ENCODE measurements at regions not wholly inside any gene's neighbourhood (a gene's known extent, or its start where the extent isn't known, plus 50 kb on each side); places are given as distances from the start of the nearest gene placed in this dataset.

DNA sequence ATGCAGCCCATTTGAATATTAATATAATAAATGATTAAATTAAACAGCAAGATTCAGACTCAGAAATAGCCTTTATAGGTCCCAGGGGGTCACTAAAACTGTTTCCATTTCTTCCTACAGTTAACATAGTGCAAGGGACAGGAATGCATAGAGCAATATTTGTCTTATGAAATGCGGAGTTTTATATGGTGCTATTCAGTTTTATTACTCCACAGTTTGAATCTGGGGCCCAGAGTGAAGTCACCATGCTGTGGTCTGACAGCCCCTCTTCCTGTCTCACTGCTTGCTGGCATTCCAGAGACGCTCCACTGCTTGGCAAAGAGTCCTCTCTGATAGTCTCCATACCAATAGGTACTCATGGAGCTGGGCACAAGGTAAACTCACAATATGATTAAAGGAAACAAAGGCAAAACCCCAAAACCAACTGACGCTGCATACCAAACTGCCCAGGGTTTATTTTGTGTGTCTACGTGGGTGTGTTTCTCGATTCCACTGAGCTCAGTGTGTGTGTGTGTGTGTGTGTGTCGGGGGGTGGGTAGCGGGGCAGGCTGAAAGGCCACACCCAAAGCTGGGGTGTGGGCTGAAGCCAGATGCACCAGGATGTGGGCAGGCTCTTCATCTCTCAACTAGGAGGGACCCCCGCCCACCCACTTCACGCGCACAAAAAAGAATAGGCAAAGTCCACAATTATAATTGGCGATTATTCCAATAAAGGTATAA, 277.9 kb downstream of the TSHZ3 start:
- Histone ChIP-seq H2AFZ (ENCODE audit: low read length) (no peak overlapping the region), H3K27ac (ENCODE audit: low read length) (no peak overlapping the region), H3K79me2 (ENCODE audit: low read length) (no peaks in the 10 kb centered on the region), H3K36me3 (ENCODE audit: insufficient read depth, low read length) (no peaks in the 10 kb centered on the region), H3K4me3 (ENCODE audit: low read length) (no peak overlapping the region), H3K4me1 (ENCODE audit: low read length) (no peaks in the 10 kb centered on the region), H3K4me2 (ENCODE audit: low read depth, low read length, poor library complexity, severe bottlenecking) (no peak overlapping the region), H3K9me3 (ENCODE audit: low read length) (no peaks in the 10 kb centered on the region), H3K9ac (ENCODE audit: low read length) (no peak overlapping the region), H3K9me2 (replicated peaks; ENCODE audit: insufficient read depth, low read length) (no peaks in the 10 kb centered on the region), H3K27me3 (ENCODE audit: low read length) (no peaks in the 10 kb centered on the region), H4K20me1 (ENCODE audit: insufficient read depth, low read depth, low read length) (no peaks in the 10 kb centered on the region)
- DNase-seq = no peak

DNA sequence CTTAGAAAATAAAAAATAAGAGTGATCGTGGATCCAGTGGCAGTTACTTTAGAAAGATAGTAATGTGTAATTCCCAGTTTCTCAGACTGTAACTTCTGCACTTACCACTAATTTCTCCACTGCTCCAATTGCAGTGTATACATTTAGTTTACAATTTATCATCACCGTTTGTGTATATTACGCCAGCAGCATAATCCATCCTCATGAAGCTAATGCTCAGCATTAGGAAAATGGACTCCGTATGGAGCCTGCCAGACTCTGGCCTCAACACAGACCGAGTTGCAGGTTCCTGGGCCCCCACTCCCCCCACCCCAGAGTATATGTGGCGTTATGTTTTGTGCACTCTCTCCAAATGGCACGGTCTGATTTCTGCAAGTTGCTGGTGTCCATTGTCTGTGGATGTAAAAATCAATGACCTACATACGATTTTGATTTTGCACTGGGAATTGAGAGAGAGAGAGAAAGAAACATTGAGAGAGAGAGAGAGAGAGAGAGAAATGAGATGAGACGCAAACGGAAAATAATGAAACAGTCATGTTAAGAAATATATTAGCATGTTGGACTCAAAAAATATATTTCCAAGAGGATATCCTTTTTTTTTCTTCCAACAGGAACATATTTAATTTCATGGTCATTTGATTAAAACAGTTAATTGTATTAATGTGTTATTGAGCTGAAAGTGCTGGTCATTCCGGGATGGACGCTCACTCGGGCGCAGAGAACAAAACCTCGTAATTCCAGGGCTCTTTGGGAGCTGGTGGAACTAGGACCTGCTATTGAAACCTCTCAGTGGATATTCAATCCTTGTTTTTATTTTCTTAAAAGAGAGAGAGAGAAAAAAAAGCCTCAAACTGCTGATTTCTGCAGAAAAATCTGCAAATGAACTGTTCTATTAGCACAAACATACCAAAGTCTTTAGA, 278.8 kb downstream of the TSHZ3 start:
- no peaks in the 10 kb centered on the region for H3K4me1 ChIP-seq (ENCODE audit: low read length)
- no peaks in the 10 kb centered on the region for H3K9me2 ChIP-seq (replicated peaks; ENCODE audit: insufficient read depth, low read length)
- no peaks in the 10 kb centered on the region for H4K20me1 ChIP-seq (ENCODE audit: insufficient read depth, low read depth, low read length)
- no peak overlapping the region for H3K9ac ChIP-seq (ENCODE audit: low read length)
- H3K4me3 ChIP-seq (ENCODE audit: low read length) = no peak overlapping the region
- H3K9me3 ChIP-seq (ENCODE audit: low read length) = no peaks in the 10 kb centered on the region
- DNase-seq = no peak
- no peak overlapping the region for H3K4me2 ChIP-seq (ENCODE audit: low read depth, low read length, poor library complexity, severe bottlenecking)
- no peaks in the 10 kb centered on the region for H3K27me3 ChIP-seq (ENCODE audit: low read length)
- H3K79me2 ChIP-seq (ENCODE audit: low read length) = no peaks in the 10 kb centered on the region
- no peak overlapping the region for H3K27ac ChIP-seq (ENCODE audit: low read length)
- no peaks in the 10 kb centered on the region for H3K36me3 ChIP-seq (ENCODE audit: insufficient read depth, low read length)
- no peak overlapping the region for H2AFZ ChIP-seq (ENCODE audit: low read length)

DNA sequence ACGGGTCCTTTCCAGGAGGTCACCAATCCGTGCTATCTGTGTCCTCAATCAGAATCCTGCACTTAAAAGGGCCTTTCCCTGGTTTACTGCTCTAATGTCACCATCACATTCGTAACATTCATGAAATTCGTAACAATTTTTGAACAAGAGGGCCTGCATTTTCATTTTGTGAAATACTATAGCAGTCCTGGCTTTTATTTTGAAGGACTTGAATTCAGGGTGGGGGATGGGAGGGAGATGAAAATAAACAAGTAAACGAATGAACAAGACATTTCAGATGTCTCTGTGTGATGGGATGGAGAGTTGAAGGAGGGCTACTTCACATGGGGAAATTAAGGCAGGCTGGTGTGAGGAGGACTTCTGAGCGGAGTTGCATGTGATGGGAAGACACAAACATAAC, 281.0 kb downstream of the TSHZ3 start:
- no peak for DNase-seq
- Histone ChIP-seq H3K27ac (ENCODE audit: low read length) (no peak overlapping the region), H3K9ac (ENCODE audit: low read length) (no peak overlapping the region), H3K79me2 (ENCODE audit: low read length) (no peaks in the 10 kb centered on the region), H3K9me2 (replicated peaks; ENCODE audit: insufficient read depth, low read length) (no peaks in the 10 kb centered on the region), H3K36me3 (ENCODE audit: insufficient read depth, low read length) (no peaks in the 10 kb centered on the region), H4K20me1 (ENCODE audit: insufficient read depth, low read depth, low read length) (no peaks in the 10 kb centered on the region), H3K4me1 (ENCODE audit: low read length) (no peaks in the 10 kb centered on the region), H3K4me2 (ENCODE audit: low read depth, low read length, poor library complexity, severe bottlenecking) (no peak overlapping the region), H3K27me3 (ENCODE audit: low read length) (no peaks in the 10 kb centered on the region), H2AFZ (ENCODE audit: low read length) (no peak overlapping the region), H3K4me3 (ENCODE audit: low read length) (no peak overlapping the region), H3K9me3 (ENCODE audit: low read length) (no peaks in the 10 kb centered on the region)

DNA sequence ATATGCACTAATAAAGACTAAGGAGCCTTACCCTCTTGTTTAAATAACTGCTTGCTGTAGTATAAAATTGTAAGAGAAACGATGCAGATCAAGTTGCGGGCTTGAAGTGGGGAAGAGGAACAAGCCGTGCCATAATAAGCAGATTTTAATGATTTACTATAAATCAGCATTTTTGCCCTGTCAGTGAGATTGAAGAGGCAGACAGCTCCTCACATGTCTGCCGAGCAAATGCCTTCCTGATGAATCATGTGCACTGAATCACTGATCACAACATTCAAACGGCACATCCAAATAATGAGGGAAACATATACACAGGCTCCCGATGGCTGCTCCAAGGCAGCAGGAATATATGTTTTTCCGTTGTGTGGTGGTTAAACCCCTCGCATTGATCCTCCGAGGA, 282.9 kb downstream of the TSHZ3 start:
- no peaks in the 10 kb centered on the region for H3K9me2 ChIP-seq (replicated peaks; ENCODE audit: insufficient read depth, low read length)

DNA sequence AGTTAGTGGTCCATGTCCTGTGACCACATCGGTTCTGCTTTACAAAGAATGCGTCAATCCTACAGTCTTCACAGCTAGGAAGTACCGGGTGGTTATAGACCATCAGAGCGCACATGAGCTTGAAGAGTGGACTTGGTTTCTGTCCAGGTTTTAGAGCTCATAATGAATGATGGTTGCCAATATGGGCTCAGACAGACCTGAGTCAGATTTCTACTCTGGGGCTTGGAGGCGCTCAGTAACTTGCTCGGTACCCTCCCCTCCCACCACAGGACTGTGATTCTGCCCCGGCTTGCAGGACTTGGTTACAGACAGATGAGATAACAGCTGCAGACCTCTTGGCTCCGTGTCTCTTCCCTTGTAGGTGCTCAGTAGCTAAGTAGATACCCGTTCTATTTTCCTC, 284.7 kb downstream of the TSHZ3 start:
- Histone ChIP-seq H3K36me3 (ENCODE audit: insufficient read depth, low read length) (no peaks in the 10 kb centered on the region), H3K4me2 (ENCODE audit: low read depth, low read length, poor library complexity, severe bottlenecking) (no peak overlapping the region), H3K9me2 (replicated peaks; ENCODE audit: insufficient read depth, low read length) (no peaks in the 10 kb centered on the region), H3K79me2 (ENCODE audit: low read length) (no peaks in the 10 kb centered on the region), H4K20me1 (ENCODE audit: insufficient read depth, low read depth, low read length) (no peaks in the 10 kb centered on the region), H3K9ac (ENCODE audit: low read length) (no peak overlapping the region), H3K27me3 (ENCODE audit: low read length) (no peaks in the 10 kb centered on the region), H2AFZ (ENCODE audit: low read length) (no peak overlapping the region), H3K27ac (ENCODE audit: low read length) (no peak overlapping the region), H3K9me3 (ENCODE audit: low read length) (no peaks in the 10 kb centered on the region), H3K4me1 (ENCODE audit: low read length) (no peaks in the 10 kb centered on the region), H3K4me3 (ENCODE audit: low read length) (no peak overlapping the region)
- no peak for DNase-seq

More for the DNA sequence above, 282.9 kb downstream of the TSHZ3 start:
- Histone ChIP-seq H3K4me1 (ENCODE audit: low read length) (no peaks in the 10 kb centered on the region), H4K20me1 (ENCODE audit: insufficient read depth, low read depth, low read length) (no peaks in the 10 kb centered on the region), H3K9ac (ENCODE audit: low read length) (no peak overlapping the region), H3K4me3 (ENCODE audit: low read length) (no peak overlapping the region), H3K79me2 (ENCODE audit: low read length) (no peaks in the 10 kb centered on the region), H3K9me3 (ENCODE audit: low read length) (no peaks in the 10 kb centered on the region), H3K27me3 (ENCODE audit: low read length) (no peaks in the 10 kb centered on the region), H3K27ac (ENCODE audit: low read length) (no peak overlapping the region), H2AFZ (ENCODE audit: low read length) (no peak overlapping the region), H3K4me2 (ENCODE audit: low read depth, low read length, poor library complexity, severe bottlenecking) (no peak overlapping the region), H3K36me3 (ENCODE audit: insufficient read depth, low read length) (no peaks in the 10 kb centered on the region)
- DNase-seq = no peak

DNA sequence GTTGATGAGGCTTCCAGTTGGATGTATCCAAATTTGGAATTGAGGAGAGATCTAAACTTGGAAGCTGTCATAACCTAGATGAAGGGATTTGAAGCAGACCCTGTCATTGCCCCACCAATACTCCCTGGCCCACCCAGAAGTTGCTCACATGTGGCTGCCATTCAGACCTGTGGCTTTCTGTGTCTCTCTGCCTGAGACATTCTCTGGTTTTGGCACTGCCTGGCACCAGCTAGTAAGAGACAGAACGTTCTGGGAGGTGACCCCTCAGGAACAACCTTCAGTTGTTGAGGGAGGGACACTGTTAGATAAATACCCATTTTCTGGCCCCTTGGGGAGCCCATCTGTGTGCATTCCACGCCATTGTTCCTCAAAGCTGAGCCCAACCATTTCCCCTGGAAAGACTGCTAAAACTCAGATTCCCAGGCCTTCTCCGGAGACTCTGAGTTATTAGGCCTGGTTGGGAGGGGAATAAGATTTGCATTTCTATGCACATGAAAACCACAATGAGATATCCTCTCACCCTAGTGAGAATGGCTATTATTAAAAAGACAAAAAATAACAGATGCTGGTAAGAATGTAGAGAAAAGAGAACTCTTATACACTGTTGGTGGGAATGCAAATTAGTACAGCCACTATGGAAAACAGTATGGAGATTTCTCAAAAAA, 290.4 kb downstream of the TSHZ3 start:
- Histone ChIP-seq H3K27ac (ENCODE audit: low read length) (no peak overlapping the region), H3K27me3 (ENCODE audit: low read length) (no peaks in the 10 kb centered on the region), H3K36me3 (ENCODE audit: insufficient read depth, low read length) (no peaks in the 10 kb centered on the region), H3K4me3 (ENCODE audit: low read length) (no peak overlapping the region), H3K79me2 (ENCODE audit: low read length) (no peaks in the 10 kb centered on the region), H2AFZ (ENCODE audit: low read length) (no peak overlapping the region), H3K9me2 (replicated peaks; ENCODE audit: insufficient read depth, low read length) (0 out of 2 replicates have a peak, but pooled peaks cover 3% of the 10 kb centered on the region), H3K4me2 (ENCODE audit: low read depth, low read length, poor library complexity, severe bottlenecking) (no peak overlapping the region), H3K9ac (ENCODE audit: low read length) (no peak overlapping the region), H3K9me3 (ENCODE audit: low read length) (no peaks in the 10 kb centered on the region), H3K4me1 (ENCODE audit: low read length) (no peaks in the 10 kb centered on the region), H4K20me1 (ENCODE audit: insufficient read depth, low read depth, low read length) (no peaks in the 10 kb centered on the region)
- DNase-seq = no peak

DNA sequence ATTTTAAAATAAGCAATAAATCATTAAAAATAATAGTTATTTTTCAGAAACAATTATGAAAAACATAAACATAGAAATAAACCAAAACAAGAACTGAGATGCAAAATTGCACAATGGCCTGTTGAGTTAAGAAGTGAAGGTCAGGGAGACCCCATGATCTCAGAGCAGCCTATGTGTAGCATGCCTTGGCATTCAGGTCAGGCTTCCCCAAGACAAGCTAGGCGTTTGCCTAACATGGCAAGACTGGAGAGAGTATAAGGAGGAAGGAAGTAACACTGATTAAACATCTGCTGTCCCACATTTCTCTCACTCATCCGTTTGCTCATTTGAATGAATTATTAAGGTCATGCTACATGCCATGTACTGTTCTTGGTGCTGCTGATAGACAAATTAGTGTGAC, 291.8 kb downstream of the TSHZ3 start:
- no peak overlapping the region for H3K27ac ChIP-seq (ENCODE audit: low read length)
- H3K36me3 ChIP-seq (ENCODE audit: insufficient read depth, low read length) = no peaks in the 10 kb centered on the region
- no peak for DNase-seq
- no peak overlapping the region for H3K4me3 ChIP-seq (ENCODE audit: low read length)
- no peak overlapping the region for H3K4me2 ChIP-seq (ENCODE audit: low read depth, low read length, poor library complexity, severe bottlenecking)
- H3K79me2 ChIP-seq (ENCODE audit: low read length) = no peaks in the 10 kb centered on the region
- no peak overlapping the region for H2AFZ ChIP-seq (ENCODE audit: low read length)
- no peaks in the 10 kb centered on the region for H4K20me1 ChIP-seq (ENCODE audit: insufficient read depth, low read depth, low read length)
- no peaks in the 10 kb centered on the region for H3K27me3 ChIP-seq (ENCODE audit: low read length)
- H3K9me3 ChIP-seq (ENCODE audit: low read length) = no peaks in the 10 kb centered on the region
- H3K9ac ChIP-seq (ENCODE audit: low read length) = no peak overlapping the region
- no peaks in the 10 kb centered on the region for H3K4me1 ChIP-seq (ENCODE audit: low read length)
- 0 out of 2 replicates have a peak, but pooled peaks cover 3% of the 10 kb centered on the region for H3K9me2 ChIP-seq (replicated peaks; ENCODE audit: insufficient read depth, low read length)

DNA sequence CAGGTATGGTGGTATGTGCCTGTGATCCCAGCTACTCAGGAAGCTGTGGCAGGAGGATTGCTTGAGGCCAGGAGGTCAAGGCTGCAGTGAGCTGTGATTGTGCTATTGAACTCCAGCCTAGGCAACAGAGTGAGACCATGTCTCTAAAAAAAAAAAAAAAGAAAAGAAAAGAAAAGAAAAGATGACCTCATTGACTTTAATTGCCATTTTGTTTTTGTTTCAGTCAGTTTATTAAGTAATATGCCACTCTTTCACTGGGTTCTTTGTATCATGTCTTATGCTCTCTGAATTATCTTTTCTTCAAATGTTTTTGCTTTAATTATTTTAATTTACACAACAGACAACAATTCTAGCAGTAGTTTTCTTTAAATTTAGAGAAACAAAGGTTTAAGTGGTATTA, 293.8 kb downstream of the TSHZ3 start:
- H3K9ac ChIP-seq (ENCODE audit: low read length) = no peak overlapping the region

More for the DNA sequence above, 293.8 kb downstream of the TSHZ3 start:
- H3K4me1 ChIP-seq (ENCODE audit: low read length) = no peaks in the 10 kb centered on the region
- no peak overlapping the region for H2AFZ ChIP-seq (ENCODE audit: low read length)
- H3K4me3 ChIP-seq (ENCODE audit: low read length) = no peak overlapping the region
- H3K27me3 ChIP-seq (ENCODE audit: low read length) = no peaks in the 10 kb centered on the region
- H3K36me3 ChIP-seq (ENCODE audit: insufficient read depth, low read length) = no peaks in the 10 kb centered on the region
- no peaks in the 10 kb centered on the region for H3K9me3 ChIP-seq (ENCODE audit: low read length)
- no peak overlapping the region for H3K27ac ChIP-seq (ENCODE audit: low read length)
- no peak for DNase-seq
- no peak overlapping the region for H3K4me2 ChIP-seq (ENCODE audit: low read depth, low read length, poor library complexity, severe bottlenecking)
- H3K9me2 ChIP-seq (replicated peaks; ENCODE audit: insufficient read depth, low read length) = 0 out of 2 replicates have a peak, but pooled peaks cover 3% of the 10 kb centered on the region
- no peaks in the 10 kb centered on the region for H4K20me1 ChIP-seq (ENCODE audit: insufficient read depth, low read depth, low read length)
- no peaks in the 10 kb centered on the region for H3K79me2 ChIP-seq (ENCODE audit: low read length)

Measured in Karpas-422 (cell line).